ENCODE measurements at regions not wholly inside any gene's neighbourhood (a gene's known extent, or its start where the extent isn't known, plus 50 kb on each side); places are given as distances from the start of the nearest gene placed in this dataset.
A peak's percentile ranks its signal among the peaks of the same experiment; 100 is the strongest.

DNA sequence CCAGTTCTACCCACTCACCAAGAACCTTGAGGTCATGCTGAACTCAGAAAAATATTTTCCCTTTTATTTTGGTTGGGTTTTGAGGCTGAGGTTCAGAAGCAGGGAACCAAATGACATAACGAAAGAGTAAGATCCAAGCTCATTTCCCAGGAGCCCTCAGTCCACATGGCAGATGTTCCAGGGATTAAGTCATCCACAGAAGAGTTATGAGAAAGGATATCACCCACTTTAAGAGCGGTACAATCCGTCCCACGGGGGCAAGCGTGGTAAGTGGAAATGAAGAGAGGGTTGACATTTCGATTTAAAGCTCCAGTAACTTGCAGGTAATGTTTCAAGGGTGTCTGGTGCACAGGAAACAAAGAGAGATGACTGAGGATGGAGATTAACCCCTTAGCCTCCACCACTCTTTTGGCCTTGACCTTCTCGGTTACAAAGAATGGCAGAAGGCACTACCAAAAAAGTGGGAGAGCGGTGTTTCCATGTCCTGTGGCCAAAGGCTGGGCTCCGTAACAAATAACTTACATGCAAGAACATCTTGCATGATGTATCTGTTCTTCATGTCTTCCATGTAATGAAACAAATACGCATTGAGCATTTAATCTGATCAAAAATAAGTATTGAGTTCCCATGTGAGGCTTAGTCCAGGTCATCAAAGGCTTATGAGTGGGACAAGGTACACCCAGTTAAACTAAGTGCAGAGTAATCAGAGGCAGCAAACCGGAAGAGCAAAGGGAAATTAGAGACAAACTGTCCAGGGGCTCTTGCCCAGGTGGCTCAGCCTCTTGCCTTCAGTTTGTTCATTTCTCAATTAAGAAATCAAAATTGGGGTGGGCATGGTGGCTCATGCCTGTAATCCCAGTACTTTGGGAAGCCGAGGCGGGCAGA lies 241.4 kb downstream of the TOMM20 start:
- Histone ChIP-seq H3K9me3 (peaks cover 0 to 5% (median 0%) of the 10 kb centered on the region in 11 donors), H3K27me3 (no peaks in the 10 kb centered on the region), H3K4me1 (peaks cover 7 to 49% (median 33%) of the 10 kb centered on the region in 9 donors), H3K36me3 (no peaks in the 10 kb centered on the region), H3K27ac (peak overlapping the region; percentile 87 to 99 (median 94)), H3K4me3 (peak overlapping the region in 1 of 10 donors; percentile 7)
- peak in 1 of 2 donors; percentile 70 for DNase-seq
- 52 to 60% methylated on average over 13 of the region's 13 CpGs for WGBS, 2 donors
- TF ChIP-seq, protein P1, sequence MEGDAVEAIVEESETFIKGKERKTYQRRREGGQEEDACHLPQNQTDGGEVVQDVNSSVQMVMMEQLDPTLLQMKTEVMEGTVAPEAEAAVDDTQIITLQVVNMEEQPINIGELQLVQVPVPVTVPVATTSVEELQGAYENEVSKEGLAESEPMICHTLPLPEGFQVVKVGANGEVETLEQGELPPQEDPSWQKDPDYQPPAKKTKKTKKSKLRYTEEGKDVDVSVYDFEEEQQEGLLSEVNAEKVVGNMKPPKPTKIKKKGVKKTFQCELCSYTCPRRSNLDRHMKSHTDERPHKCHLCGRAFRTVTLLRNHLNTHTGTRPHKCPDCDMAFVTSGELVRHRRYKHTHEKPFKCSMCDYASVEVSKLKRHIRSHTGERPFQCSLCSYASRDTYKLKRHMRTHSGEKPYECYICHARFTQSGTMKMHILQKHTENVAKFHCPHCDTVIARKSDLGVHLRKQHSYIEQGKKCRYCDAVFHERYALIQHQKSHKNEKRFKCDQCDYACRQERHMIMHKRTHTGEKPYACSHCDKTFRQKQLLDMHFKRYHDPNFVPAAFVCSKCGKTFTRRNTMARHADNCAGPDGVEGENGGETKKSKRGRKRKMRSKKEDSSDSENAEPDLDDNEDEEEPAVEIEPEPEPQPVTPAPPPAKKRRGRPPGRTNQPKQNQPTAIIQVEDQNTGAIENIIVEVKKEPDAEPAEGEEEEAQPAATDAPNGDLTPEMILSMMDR (IDR thresholded peaks at IDR 0.05) = no peak
- intact Hi-C loops (cut with DNase I) = loop anchor here in 5 of 10 donors (2.0 to 10.0 kb wide), 10 partner anchors 110 to 355 kb away; partner anchors contain the start of gene IRF2BP2 (in 2 of the 5)
- peak; percentile 60 to 86 (median 82) for ATAC-seq

DNA sequence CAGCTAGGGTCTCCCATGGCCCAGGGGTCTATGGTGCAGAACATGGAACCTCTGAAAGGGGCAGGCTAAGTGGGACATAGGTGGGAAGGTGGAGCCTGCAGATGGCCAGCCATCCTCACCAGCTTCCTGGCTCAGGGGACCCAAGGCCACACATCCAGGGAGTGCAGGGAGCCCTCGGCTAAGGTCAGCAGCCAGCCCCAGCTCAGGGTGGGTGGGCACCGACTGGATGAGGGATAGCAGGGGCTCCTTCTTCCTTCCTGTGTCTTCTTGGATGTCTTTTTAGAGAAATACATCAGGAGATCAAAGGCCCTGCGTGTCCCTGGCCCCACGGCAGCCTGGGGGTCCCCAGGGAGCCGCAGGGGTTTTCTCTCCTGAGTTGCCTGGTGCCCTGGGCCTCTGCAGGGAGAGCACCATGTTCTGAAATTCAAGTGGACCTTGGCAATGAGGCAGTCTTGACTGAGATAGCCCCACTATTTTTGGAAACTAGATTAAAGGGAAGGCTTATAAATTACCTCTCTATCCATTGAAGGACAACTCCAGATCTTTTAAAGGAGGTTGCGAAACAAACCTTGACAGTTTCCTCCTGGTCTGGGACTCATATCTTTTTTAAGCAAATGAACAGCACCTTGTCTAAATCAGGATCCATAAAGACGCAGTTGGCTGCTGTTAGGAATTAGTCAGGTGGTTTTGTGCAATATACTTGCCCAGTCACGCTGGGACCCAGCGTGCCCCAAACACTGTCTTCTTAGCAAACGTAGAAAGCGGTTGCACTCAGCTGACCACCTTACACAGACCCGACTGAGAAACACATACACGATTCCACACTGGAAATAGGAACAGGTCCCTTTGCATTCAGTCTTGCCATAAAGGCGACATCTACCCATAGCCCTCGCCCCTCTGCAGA lies 242.3 kb downstream of the TOMM20 start:
- TF ChIP-seq, protein P1 (IDR thresholded peaks at IDR 0.05) = no peak
- WGBS, 2 donors = 41 to 56% methylated on average over 15 of the region's 15 CpGs
- H3K9me3 ChIP-seq = peaks cover 0 to 5% (median 0%) of the 10 kb centered on the region in 11 donors
- intact Hi-C loops (cut with DNase I) = loop anchor here in 5 of 10 donors (1.0 to 10.0 kb wide), 11 partner anchors 111 to 354 kb away; partner anchors contain the start of gene IRF2BP2 (in 2 of the 5)
- H3K4me3 ChIP-seq = peak overlapping the region in 1 of 10 donors; percentile 7
- H3K27me3 ChIP-seq = no peaks in the 10 kb centered on the region
- DNase-seq = no peak
- H3K27ac ChIP-seq = peak overlapping the region; percentile 87 to 99 (median 94)
- peaks cover 7 to 49% (median 33%) of the 10 kb centered on the region in 9 donors for H3K4me1 ChIP-seq
- peak; percentile 59 to 85 (median 80) for ATAC-seq
- no peaks in the 10 kb centered on the region for H3K36me3 ChIP-seq

DNA sequence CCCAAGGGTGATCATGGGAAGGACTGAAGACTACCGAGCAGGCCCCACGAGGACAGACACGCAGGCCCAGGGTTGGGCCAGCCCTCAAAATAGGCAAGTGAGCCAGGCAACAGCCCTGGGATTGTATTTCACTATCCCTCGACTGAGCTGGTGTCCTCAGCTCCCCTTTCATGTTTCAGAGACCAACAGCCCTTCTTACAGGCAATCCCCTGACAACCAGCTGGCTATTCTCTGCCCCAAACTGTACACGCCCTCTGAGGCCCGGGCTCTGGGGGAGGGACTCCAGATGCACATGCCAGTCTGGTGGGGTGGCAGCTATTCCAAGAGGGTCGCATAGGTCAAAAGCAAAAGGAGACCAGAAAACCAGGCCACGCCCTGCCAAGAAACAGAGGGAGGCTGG lies 243.0 kb downstream of the TOMM20 start:
- Histone ChIP-seq H3K4me1 (peaks cover 7 to 49% (median 33%) of the 10 kb centered on the region in 9 donors), H3K4me3 (no peak overlapping the region), H3K27ac (peak overlapping the region; percentile 87 to 99 (median 94)), H3K9me3 (peaks cover 0 to 5% (median 0%) of the 10 kb centered on the region in 11 donors), H3K36me3 (no peaks in the 10 kb centered on the region), H3K27me3 (no peaks in the 10 kb centered on the region)
- 37 to 51% methylated on average over 8 of the region's 8 CpGs for WGBS, 2 donors
- DNase-seq = peak in 1 of 2 donors; percentile 48
- peak; percentile 56 to 78 (median 64) for ATAC-seq
- TF ChIP-seq, protein P1 (IDR thresholded peaks at IDR 0.05) = no peak
- intact Hi-C loops (cut with DNase I) = loop anchor here in 4 of 10 donors (5.0 to 10.0 kb wide), 7 partner anchors 112 to 353 kb away; no protein-coding TSS in a partner anchor

DNA sequence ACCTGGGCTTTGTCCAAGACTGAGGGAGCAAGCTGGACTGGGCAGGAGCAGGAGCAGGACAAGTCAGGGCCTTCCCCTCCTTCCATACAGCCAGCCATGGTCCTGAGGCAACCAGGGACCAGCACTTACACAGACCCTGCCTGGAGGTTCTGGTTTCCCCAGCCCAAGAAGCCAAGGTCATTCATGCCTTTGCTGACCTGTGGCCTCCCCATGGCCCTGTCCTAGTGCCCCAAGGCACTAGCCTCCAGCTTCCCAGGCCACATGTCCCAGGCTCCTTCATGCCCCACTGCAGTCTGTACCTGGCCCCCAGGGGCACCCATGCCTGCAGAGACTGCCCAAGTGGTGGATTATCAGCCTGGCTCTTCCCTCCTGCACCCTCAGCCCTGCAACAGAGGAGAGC lies 243.9 kb downstream of the TOMM20 start:
- intact Hi-C loops (cut with DNase I) = loop anchor here in 4 of 10 donors (5.0 to 10.0 kb wide), 7 partner anchors 113 to 352 kb away; no protein-coding TSS in a partner anchor
- Histone ChIP-seq H3K4me3 (no peak overlapping the region), H3K36me3 (no peaks in the 10 kb centered on the region), H3K27ac (peak overlapping the region in 9 of 10 donors; percentile 87 to 99 (median 94)), H3K4me1 (peaks cover 7 to 51% (median 33%) of the 10 kb centered on the region in 9 donors), H3K9me3 (peaks cover 0 to 5% (median 0%) of the 10 kb centered on the region in 11 donors), H3K27me3 (no peaks in the 10 kb centered on the region)
- ATAC-seq (no peak), DNase-seq (no peak)
- TF ChIP-seq, protein P1 (IDR thresholded peaks at IDR 0.05) = no peak

Data from heart right ventricle (tissue), 16 donors.